ENCODE measurements at regions not wholly inside any gene's neighbourhood (a gene's known extent, or its start where the extent isn't known, plus 50 kb on each side); places are given as distances from the start of the nearest gene placed in this dataset.

- ChIA-PET CTCF (no interaction called here), POLR2A (no interaction called here), RAD21 (ENCODE audit: unreplicated experiment) (no interaction called here), SMC1A (ENCODE audit: uncharacterized antibody, unreplicated experiment) (interaction anchor here (1.0 to 1.2 kb wide), 3 partner anchors 10 to 243 kb away, joined by 3 to 4 read pairs (median 3); no protein-coding TSS in a partner anchor)
- H4K20me1 ChIP-seq (ENCODE audit: control insufficient read depth, insufficient read depth), result no peaks in the 10 kb centered on the region
- intact Hi-C loops (cut with micrococcal nuclease; ENCODE audit: unreplicated experiment), result no loop called here
- no peaks in the 10 kb centered on the region for H3K79me2 ChIP-seq (ENCODE audit: control insufficient read depth, insufficient read depth, low read length)
- in situ Hi-C loops (cut with MboI), result no loop called here
- ATAC-seq (no peak), FAIRE-seq (no peak), DNase-seq (ENCODE audit: low read depth, low spot score) (no peak)
- TF ChIP-seq RELA (IDR thresholded peaks at IDR 0.05; ENCODE audit: borderline replicate concordance, partially characterized antibody) (no peak), BMI1 (IDR thresholded peaks at IDR 0.05; ENCODE audit: borderline replicate concordance) (no peak), MYC (IDR thresholded peaks at IDR 0.05; ENCODE audit: insufficient read depth, insufficient read length, insufficient replicate concordance, low read length, severe bottlenecking) (no peak), CBX5 (IDR thresholded peaks at IDR 0.05; ENCODE audit: low read depth) (no peak), RAD51 (IDR thresholded peaks at IDR 0.05) (no peak)
- 62% methylated on average over 11 of the region's 11 CpGs for WGBS (ENCODE audit: insufficient coverage, insufficient replicate concordance, low lambda C conversion rate, missing lambda C conversion rate)
- H2AFZ ChIP-seq (ENCODE audit: control insufficient read depth, low read depth, low read length), result no peak overlapping the region
- H3K9me3 ChIP-seq (replicated peaks; ENCODE audit: control insufficient read depth, insufficient read depth, low read length), result no peaks in the 10 kb centered on the region
- no peak overlapping the region for H3K4me3 ChIP-seq
- no TSS peak for BruUV-seq (replicated peaks)
- H3K27ac ChIP-seq (ENCODE audit: control insufficient read depth, insufficient read depth), result no peak overlapping the region
- no peaks in the 10 kb centered on the region for H3K27me3 ChIP-seq (replicated peaks in 1 of 2; ENCODE audit: control insufficient read depth in 2 of 2, insufficient read depth in 2 of 2, low read length in 1 of 2)
- H3K9ac ChIP-seq (ENCODE audit: control insufficient read depth, insufficient read depth, low read length), result no peak overlapping the region
- no peak overlapping the region for H3K4me2 ChIP-seq (ENCODE audit: control insufficient read depth, insufficient read depth)
- H3K4me1 ChIP-seq (ENCODE audit: control insufficient read depth, insufficient read depth, low read length), result no peaks in the 10 kb centered on the region
- H3K36me3 ChIP-seq (ENCODE audit: control insufficient read depth in 2 of 2, insufficient read depth in 2 of 2, low read length in 1 of 2), result no peaks in the 10 kb centered on the region
Measured at GRCh38 chr7:50184271-50184990, 91.4 kb upstream of the ZPBP start.

DNA sequence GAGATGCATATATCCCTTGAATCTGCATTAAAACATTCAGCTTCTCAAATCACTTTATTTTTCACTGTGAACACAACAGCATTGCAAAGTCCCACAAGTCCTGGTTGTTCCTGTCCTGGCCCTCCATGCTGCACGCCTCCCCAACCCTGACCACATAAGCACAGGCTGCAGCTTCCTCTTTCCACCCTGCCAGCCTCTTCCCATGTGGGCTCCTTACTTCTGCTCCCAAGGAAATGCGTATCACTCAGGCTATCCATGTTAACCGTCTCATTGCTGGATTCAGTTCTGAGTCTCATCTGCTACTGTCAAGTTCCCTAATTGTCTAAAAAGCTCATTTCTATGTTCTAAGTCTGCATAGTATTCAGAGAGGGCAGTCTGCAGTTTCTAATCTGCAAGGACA lies 89.7 kb upstream of the ZPBP start:
- CTCF ChIA-PET, result interaction anchor here (1.0 to 2.4 kb wide), 3 partner anchors 22 to 235 kb away, joined by 5 to 8 read pairs (median 6); no protein-coding TSS in a partner anchor

More for the DNA sequence above, 89.7 kb upstream of the ZPBP start:
- no peak for ATAC-seq
- no TSS peak for BruUV-seq (replicated peaks)
- POLR2A ChIA-PET, result no interaction called here
- FAIRE-seq, result no peak
- Histone ChIP-seq H3K36me3 (ENCODE audit: control insufficient read depth in 2 of 2, insufficient read depth in 2 of 2, low read length in 1 of 2) (no peaks in the 10 kb centered on the region), H3K4me2 (ENCODE audit: control insufficient read depth, insufficient read depth) (no peak overlapping the region), H3K4me1 (ENCODE audit: control insufficient read depth, insufficient read depth, low read length) (no peaks in the 10 kb centered on the region), H3K27me3 (replicated peaks in 1 of 2; ENCODE audit: control insufficient read depth in 2 of 2, insufficient read depth in 2 of 2, low read length in 1 of 2) (0 out of 4 replicates have a peak, but pooled peaks cover 0 to 1% of the 10 kb centered on the region in 2 experiments), H2AFZ (ENCODE audit: control insufficient read depth, low read depth, low read length) (no peak overlapping the region), H3K79me2 (ENCODE audit: control insufficient read depth, insufficient read depth, low read length) (no peaks in the 10 kb centered on the region), H4K20me1 (ENCODE audit: control insufficient read depth, insufficient read depth) (no peaks in the 10 kb centered on the region), H3K27ac (ENCODE audit: control insufficient read depth, insufficient read depth) (no peak overlapping the region), H3K4me3 (no peak overlapping the region), H3K9ac (ENCODE audit: control insufficient read depth, insufficient read depth, low read length) (no peak overlapping the region), H3K9me3 (replicated peaks; ENCODE audit: control insufficient read depth, insufficient read depth, low read length) (no peaks in the 10 kb centered on the region)
- DNase-seq (ENCODE audit: low read depth, low spot score), result no peak
- intact Hi-C loops (cut with micrococcal nuclease; ENCODE audit: unreplicated experiment), result no loop called here
- TF ChIP-seq YY1 (IDR thresholded peaks at IDR 0.05; ENCODE audit: low read depth, low read length), result no peak
- no peak for TF ChIP-seq PAX8 (IDR thresholded peaks at IDR 0.05)
- no peak for TF ChIP-seq CHD1 (IDR thresholded peaks at IDR 0.05; ENCODE audit: low read depth, low read length)
- TF ChIP-seq SUZ12 (IDR thresholded peaks at IDR 0.05; ENCODE audit: unreplicated experiment), result no peak
- TF ChIP-seq TCF3 (IDR thresholded peaks at IDR 0.05; ENCODE audit: borderline replicate concordance, insufficient read depth, low read depth, low read length), result no peak
- no peak for TF ChIP-seq RCOR1 (conservative IDR thresholded peaks at IDR 0.05; ENCODE audit: low read depth, low read length)
- TF ChIP-seq RUNX3 (IDR thresholded peaks at IDR 0.05; ENCODE audit: low read length), result no peak
- TF ChIP-seq SREBF2 (IDR thresholded peaks at IDR 0.05; ENCODE audit: low read length), result no peak
- TF ChIP-seq, protein P1, sequence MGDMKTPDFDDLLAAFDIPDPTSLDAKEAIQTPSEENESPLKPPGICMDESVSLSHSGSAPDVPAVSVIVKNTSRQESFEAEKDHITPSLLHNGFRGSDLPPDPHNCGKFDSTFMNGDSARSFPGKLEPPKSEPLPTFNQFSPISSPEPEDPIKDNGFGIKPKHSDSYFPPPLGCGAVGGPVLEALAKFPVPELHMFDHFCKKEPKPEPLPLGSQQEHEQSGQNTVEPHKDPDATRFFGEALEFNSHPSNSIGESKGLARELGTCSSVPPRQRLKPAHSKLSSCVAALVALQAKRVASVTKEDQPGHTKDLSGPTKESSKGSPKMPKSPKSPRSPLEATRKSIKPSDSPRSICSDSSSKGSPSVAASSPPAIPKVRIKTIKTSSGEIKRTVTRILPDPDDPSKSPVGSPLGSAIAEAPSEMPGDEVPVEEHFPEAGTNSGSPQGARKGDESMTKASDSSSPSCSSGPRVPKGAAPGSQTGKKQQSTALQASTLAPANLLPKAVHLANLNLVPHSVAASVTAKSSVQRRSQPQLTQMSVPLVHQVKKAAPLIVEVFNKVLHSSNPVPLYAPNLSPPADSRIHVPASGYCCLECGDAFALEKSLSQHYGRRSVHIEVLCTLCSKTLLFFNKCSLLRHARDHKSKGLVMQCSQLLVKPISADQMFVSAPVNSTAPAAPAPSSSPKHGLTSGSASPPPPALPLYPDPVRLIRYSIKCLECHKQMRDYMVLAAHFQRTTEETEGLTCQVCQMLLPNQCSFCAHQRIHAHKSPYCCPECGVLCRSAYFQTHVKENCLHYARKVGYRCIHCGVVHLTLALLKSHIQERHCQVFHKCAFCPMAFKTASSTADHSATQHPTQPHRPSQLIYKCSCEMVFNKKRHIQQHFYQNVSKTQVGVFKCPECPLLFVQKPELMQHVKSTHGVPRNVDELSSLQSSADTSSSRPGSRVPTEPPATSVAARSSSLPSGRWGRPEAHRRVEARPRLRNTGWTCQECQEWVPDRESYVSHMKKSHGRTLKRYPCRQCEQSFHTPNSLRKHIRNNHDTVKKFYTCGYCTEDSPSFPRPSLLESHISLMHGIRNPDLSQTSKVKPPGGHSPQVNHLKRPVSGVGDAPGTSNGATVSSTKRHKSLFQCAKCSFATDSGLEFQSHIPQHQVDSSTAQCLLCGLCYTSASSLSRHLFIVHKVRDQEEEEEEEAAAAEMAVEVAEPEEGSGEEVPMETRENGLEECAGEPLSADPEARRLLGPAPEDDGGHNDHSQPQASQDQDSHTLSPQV (IDR thresholded peaks at IDR 0.05), result no peak
- no peak for TF ChIP-seq POLR2A (IDR thresholded peaks at IDR 0.05; ENCODE audit: low read depth, low read length)
- RAD21 ChIA-PET (ENCODE audit: unreplicated experiment), result interaction anchor here (0.8 to 1.5 kb wide), 4 partner anchors 17 to 90 kb away, joined by 3 to 4 read pairs (median 4); no protein-coding TSS in a partner anchor
- in situ Hi-C loops (cut with MboI), result no loop called here
- SMC1A ChIA-PET (ENCODE audit: uncharacterized antibody, unreplicated experiment), result interaction anchor here (0.7 to 2.3 kb wide), 4 partner anchors 9 to 35 kb away, joined by 3 to 7 read pairs (median 4); no protein-coding TSS in a partner anchor
- 68% methylated on average over 3 of the region's 3 CpGs for WGBS (ENCODE audit: insufficient coverage, insufficient replicate concordance, low lambda C conversion rate, missing lambda C conversion rate)

Measured in GM12878 (cell line).